ENCODE measurements at regions not wholly inside any gene's neighbourhood (a gene's known extent, or its start where the extent isn't known, plus 50 kb on each side); places are given as distances from the start of the nearest gene placed in this dataset.

- no peak overlapping the region for H3K4me3 ChIP-seq (ENCODE audit: low read depth, low read length)
- no peak for DNase-seq (ENCODE audit: low read depth)
- TF ChIP-seq CTCF (IDR thresholded peaks at IDR 0.05; ENCODE audit: low read depth, low read length, missing control alignments), result no peak
Measured at GRCh38 chr18:1916869-1917523, 654.3 kb downstream of the METTL4 start.

DNA sequence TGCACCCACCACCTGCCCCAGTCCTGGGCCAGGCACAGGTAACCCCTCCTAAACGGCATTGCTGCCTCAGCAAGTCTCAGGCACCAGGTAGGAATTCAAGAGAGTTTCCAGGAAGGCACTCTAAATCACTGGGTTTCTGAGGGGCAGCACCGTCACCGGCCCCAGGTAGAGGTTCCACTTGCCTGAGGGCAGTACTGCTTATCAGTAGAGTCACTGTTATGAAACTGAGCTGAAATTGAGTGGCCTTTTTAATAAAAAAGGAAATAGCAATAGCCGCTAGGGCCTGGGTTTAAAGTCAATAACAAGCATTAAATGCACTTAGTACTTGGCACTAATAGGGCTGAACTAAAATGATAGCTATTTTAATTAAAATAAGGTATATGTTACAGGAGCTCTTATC, 653.7 kb downstream of the METTL4 start:
- TF ChIP-seq CTCF (IDR thresholded peaks at IDR 0.05; ENCODE audit: low read depth, low read length, missing control alignments), result no peak

DNA sequence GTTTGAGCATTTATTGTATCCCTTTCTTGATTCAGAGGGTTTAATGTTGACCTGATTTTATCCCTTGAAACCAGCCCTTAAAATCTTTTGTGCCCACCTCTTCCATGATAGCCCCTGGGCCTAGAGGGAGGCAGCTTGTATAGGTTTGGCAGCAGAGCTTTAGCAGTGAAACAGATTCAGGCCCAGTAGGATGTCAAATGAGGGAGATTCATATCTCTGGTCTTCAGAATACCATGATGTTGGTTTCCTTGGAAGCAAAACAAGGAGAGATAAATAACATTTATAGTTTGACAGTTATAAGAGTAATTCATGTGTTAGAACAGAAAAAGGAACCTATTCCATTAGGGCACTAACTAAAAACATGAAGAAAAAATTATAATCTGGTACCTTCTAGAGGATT, 649.2 kb downstream of the METTL4 start:
- no peak for DNase-seq (ENCODE audit: low read depth)
- no peak overlapping the region for H3K4me3 ChIP-seq (ENCODE audit: low read depth, low read length)
- no peak for TF ChIP-seq CTCF (IDR thresholded peaks at IDR 0.05; ENCODE audit: low read depth, low read length, missing control alignments)

More for the DNA sequence above, 653.7 kb downstream of the METTL4 start:
- DNase-seq (ENCODE audit: low read depth), result no peak
- no peak overlapping the region for H3K4me3 ChIP-seq (ENCODE audit: low read depth, low read length)

GRCh38 chr18:1928711-1929110, 642.6 kb downstream of the METTL4 start:
- DNase-seq (ENCODE audit: low read depth), result no peak
- TF ChIP-seq CTCF (IDR thresholded peaks at IDR 0.05; ENCODE audit: low read depth, low read length, missing control alignments), result no peak
- H3K4me3 ChIP-seq (ENCODE audit: low read depth, low read length), result no peak overlapping the region

- no peak overlapping the region for H3K4me3 ChIP-seq (ENCODE audit: low read depth, low read length)
- no peak for TF ChIP-seq CTCF (IDR thresholded peaks at IDR 0.05; ENCODE audit: low read depth, low read length, missing control alignments)
- no peak for DNase-seq (ENCODE audit: low read depth)
Measured at GRCh38 chr18:1929720-1930119, 641.6 kb downstream of the METTL4 start.

GRCh38 chr18:1930291-1931270, 640.7 kb downstream of the METTL4 start:
- no peak for TF ChIP-seq CTCF (IDR thresholded peaks at IDR 0.05; ENCODE audit: low read depth, low read length, missing control alignments)
- H3K4me3 ChIP-seq (ENCODE audit: low read depth, low read length), result no peak overlapping the region
- DNase-seq (ENCODE audit: low read depth), result no peak

Data from GM12864 (cell line).